ENCODE measurements at regions not wholly inside any gene's neighbourhood (a gene's known extent, or its start where the extent isn't known, plus 50 kb on each side); places are given as distances from the start of the nearest gene placed in this dataset.

DNA sequence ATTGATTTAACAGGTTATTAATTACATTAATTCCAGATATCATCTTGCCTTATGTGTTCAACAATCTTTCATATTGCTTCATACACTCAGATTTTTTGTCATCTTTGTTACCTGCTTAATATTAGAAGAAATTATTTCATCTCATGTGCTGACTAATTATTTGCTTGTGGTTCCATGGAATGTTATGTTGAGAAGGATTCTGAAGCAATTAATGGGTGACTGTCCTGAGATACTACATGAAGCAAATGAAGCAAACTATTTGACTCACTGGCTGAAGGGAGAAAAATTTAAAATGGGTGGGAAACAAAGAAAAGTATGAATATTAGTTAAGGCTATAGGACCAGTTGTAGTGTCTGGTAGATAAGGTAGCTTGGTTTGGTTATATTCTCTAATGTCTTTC lies 443.8 kb upstream of the EPHA6 start:
- no peak overlapping the region for H3K27ac ChIP-seq (ENCODE audit: extremely low read depth, low read depth, low read length)
- no TSS peak for BruUV-seq (replicated peaks)

DNA sequence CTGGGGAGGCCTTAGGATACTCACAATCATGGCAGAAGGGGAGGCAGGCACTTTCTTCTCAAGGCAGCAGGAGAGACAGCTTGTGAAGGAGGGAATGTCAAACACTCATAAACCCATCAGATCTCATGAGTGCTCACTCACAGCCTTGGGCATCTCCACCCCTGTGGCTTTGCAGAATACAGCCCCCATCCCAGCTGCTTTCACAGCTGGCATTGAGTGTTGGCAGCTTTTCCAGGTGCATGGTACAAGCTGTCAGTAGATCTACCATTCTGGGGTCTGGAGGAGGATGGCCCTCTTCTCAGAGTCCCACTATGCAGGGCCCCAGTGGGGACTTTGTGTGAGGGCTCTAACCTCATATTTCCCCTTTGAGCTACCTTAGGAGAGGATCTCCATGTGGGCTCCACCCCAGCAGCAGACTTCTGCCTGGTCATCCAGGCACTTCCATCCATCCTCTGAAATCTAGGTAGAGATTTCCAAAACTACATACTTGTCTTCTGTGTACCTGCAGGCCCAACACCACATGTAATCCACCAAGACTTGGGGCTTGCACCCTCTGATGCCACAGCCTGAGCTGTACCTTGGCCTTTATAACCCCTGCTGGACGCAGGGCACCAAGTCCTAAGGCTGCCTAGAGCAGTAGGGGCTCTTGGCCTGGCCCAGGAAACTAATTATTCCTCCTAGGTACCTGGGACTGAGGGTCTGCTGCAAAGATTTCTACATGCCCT lies 404.2 kb upstream of the EPHA6 start:
- no peak for FAIRE-seq
- H3K27me3 ChIP-seq (ENCODE audit: control insufficient read depth in 2 of 2, insufficient read depth in 2 of 2, low read length in 2 of 2), result no peaks in the 10 kb centered on the region
- intact Hi-C loops (cut with micrococcal nuclease), result no loop called here
- no peak overlapping the region for H3K4me3 ChIP-seq
- no peaks in the 10 kb centered on the region for H3K9me3 ChIP-seq (replicated peaks; ENCODE audit: control insufficient read depth, insufficient read depth, low read depth, low read length)
- WGBS (ENCODE audit: insufficient coverage, low coverage, missing lambda C conversion rate), result 0% methylated on average over 1 of the region's 1 CpG
- no peaks in the 10 kb centered on the region for H3K9me1 ChIP-seq (ENCODE audit: control insufficient read depth, insufficient read depth, low read length)
- ChIA-PET CTCF (ENCODE audit: low intra/inter-chr PET ratio) (no interaction called here), POLR2A (no interaction called here)
- H3K27ac ChIP-seq (ENCODE audit: extremely low read depth, low read depth, low read length), result no peak overlapping the region
- no peak for DNase-seq (ENCODE audit: extremely low read depth in 1 of 4, low spot score in 3 of 4)
- in situ Hi-C loops (cut with MboI), result no loop called here
- TF ChIP-seq, protein P1, sequence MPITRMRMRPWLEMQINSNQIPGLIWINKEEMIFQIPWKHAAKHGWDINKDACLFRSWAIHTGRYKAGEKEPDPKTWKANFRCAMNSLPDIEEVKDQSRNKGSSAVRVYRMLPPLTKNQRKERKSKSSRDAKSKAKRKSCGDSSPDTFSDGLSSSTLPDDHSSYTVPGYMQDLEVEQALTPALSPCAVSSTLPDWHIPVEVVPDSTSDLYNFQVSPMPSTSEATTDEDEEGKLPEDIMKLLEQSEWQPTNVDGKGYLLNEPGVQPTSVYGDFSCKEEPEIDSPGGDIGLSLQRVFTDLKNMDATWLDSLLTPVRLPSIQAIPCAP (CRISPR knock-in tag; IDR thresholded peaks at IDR 0.05; ENCODE audit: borderline replicate concordance), result no peak
- no peak for TF ChIP-seq EZH2 (IDR thresholded peaks at IDR 0.05; ENCODE audit: borderline replicate concordance, low read depth, low read length)
- TF ChIP-seq, protein P2, sequence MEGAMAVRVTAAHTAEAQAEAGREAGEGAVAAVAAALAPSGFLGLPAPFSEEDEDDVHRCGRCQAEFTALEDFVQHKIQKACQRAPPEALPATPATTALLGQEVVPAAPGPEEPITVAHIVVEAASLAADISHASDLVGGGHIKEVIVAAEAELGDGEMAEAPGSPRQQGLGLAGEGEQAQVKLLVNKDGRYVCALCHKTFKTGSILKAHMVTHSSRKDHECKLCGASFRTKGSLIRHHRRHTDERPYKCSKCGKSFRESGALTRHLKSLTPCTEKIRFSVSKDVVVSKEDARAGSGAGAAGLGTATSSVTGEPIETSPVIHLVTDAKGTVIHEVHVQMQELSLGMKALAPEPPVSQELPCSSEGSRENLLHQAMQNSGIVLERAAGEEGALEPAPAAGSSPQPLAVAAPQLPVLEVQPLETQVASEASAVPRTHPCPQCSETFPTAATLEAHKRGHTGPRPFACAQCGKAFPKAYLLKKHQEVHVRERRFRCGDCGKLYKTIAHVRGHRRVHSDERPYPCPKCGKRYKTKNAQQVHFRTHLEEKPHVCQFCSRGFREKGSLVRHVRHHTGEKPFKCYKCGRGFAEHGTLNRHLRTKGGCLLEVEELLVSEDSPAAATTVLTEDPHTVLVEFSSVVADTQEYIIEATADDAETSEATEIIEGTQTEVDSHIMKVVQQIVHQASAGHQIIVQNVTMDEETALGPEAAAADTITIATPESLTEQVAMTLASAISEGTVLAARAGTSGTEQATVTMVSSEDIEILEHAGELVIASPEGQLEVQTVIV (CRISPR knock-in tag; IDR thresholded peaks at IDR 0.05; ENCODE audit: borderline replicate concordance), result no peak
- no peak for TF ChIP-seq SMAD2 (IDR thresholded peaks at IDR 0.05; ENCODE audit: low read depth, low read length)
- TF ChIP-seq MTF1 (CRISPR knock-in tag; IDR thresholded peaks at IDR 0.05; ENCODE audit: borderline replicate concordance), result no peak
- TF ChIP-seq, protein P3, sequence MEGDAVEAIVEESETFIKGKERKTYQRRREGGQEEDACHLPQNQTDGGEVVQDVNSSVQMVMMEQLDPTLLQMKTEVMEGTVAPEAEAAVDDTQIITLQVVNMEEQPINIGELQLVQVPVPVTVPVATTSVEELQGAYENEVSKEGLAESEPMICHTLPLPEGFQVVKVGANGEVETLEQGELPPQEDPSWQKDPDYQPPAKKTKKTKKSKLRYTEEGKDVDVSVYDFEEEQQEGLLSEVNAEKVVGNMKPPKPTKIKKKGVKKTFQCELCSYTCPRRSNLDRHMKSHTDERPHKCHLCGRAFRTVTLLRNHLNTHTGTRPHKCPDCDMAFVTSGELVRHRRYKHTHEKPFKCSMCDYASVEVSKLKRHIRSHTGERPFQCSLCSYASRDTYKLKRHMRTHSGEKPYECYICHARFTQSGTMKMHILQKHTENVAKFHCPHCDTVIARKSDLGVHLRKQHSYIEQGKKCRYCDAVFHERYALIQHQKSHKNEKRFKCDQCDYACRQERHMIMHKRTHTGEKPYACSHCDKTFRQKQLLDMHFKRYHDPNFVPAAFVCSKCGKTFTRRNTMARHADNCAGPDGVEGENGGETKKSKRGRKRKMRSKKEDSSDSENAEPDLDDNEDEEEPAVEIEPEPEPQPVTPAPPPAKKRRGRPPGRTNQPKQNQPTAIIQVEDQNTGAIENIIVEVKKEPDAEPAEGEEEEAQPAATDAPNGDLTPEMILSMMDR (IDR thresholded peaks at IDR 0.05 in 2 of 3, conservative IDR thresholded peaks at IDR 0.05 in 1 of 3; ENCODE audit: insufficient read depth in 2 of 3, low read depth in 1 of 3, low read length in 3 of 3), result no peak
- no peak overlapping the region for H3K4me2 ChIP-seq (ENCODE audit: insufficient read depth, low read length)
- no peak overlapping the region for H3K9ac ChIP-seq (ENCODE audit: insufficient read depth in 1 of 2, low read depth in 2 of 2, low read length in 2 of 2)
- no peaks in the 10 kb centered on the region for H3K36me3 ChIP-seq (ENCODE audit: control insufficient read depth, insufficient read depth, low read length)
- BruUV-seq (replicated peaks), result no TSS peak
- no peaks in the 10 kb centered on the region for H3K79me2 ChIP-seq (ENCODE audit: control insufficient read depth, insufficient read depth, low read length)
- H2AFZ ChIP-seq (ENCODE audit: low read depth, low read length), result no peak overlapping the region
- H4K20me1 ChIP-seq (replicated peaks; ENCODE audit: control insufficient read depth, insufficient read depth, low read length), result no peaks in the 10 kb centered on the region
- ATAC-seq, result no peak
- no peaks in the 10 kb centered on the region for H3K4me1 ChIP-seq (replicated peaks in 1 of 2; ENCODE audit: control insufficient read depth in 2 of 2, insufficient read depth in 2 of 2, low read length in 2 of 2)

More for the DNA sequence above, 443.8 kb upstream of the EPHA6 start:
- Histone ChIP-seq H3K36me3 (ENCODE audit: control insufficient read depth, insufficient read depth, low read length) (no peaks in the 10 kb centered on the region), H3K27me3 (ENCODE audit: control insufficient read depth in 2 of 2, insufficient read depth in 2 of 2, low read length in 2 of 2) (no peaks in the 10 kb centered on the region), H2AFZ (ENCODE audit: low read depth, low read length) (no peak overlapping the region), H3K79me2 (ENCODE audit: control insufficient read depth, insufficient read depth, low read length) (no peaks in the 10 kb centered on the region), H3K9ac (ENCODE audit: insufficient read depth in 1 of 2, low read depth in 2 of 2, low read length in 2 of 2) (no peak overlapping the region), H3K9me3 (replicated peaks; ENCODE audit: control insufficient read depth, insufficient read depth, low read depth, low read length) (no peaks in the 10 kb centered on the region), H4K20me1 (replicated peaks; ENCODE audit: control insufficient read depth, insufficient read depth, low read length) (no peaks in the 10 kb centered on the region), H3K4me1 (replicated peaks in 1 of 2; ENCODE audit: control insufficient read depth in 2 of 2, insufficient read depth in 2 of 2, low read length in 2 of 2) (no peaks in the 10 kb centered on the region), H3K9me1 (ENCODE audit: control insufficient read depth, insufficient read depth, low read length) (no peaks in the 10 kb centered on the region), H3K4me2 (ENCODE audit: insufficient read depth, low read length) (no peak overlapping the region), H3K4me3 (no peak overlapping the region)
- ChIA-PET CTCF (ENCODE audit: low intra/inter-chr PET ratio) (no interaction called here), POLR2A (no interaction called here)
- ATAC-seq, result no peak
- no peak for FAIRE-seq
- in situ Hi-C loops (cut with MboI), result no loop called here
- TF ChIP-seq, protein P4, sequence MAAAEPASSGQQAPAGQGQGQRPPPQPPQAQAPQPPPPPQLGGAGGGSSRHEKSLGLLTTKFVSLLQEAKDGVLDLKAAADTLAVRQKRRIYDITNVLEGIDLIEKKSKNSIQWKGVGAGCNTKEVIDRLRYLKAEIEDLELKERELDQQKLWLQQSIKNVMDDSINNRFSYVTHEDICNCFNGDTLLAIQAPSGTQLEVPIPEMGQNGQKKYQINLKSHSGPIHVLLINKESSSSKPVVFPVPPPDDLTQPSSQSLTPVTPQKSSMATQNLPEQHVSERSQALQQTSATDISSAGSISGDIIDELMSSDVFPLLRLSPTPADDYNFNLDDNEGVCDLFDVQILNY (CRISPR knock-in tag; IDR thresholded peaks at IDR 0.05), result no peak
- TF ChIP-seq SRSF3 (IDR thresholded peaks at IDR 0.05; ENCODE audit: insufficient read depth, low read length) (no peak), POLR2B (IDR thresholded peaks at IDR 0.05; ENCODE audit: low read depth, partially characterized antibody) (no peak), ZNF134 (CRISPR knock-in tag; conservative IDR thresholded peaks at IDR 0.05) (no peak), NR2F6 (CRISPR knock-in tag; IDR thresholded peaks at IDR 0.05) (no peak)
- DNase-seq (ENCODE audit: extremely low read depth in 1 of 4, low spot score in 3 of 4), result no peak
- intact Hi-C loops (cut with micrococcal nuclease), result no loop called here

Measured in K562 (cell line).